SK-N-MC (cell line): ENCODE measurements at regions not wholly inside any gene's neighbourhood (a gene's known extent, or its start where the extent isn't known, plus 50 kb on each side); places are given as distances from the start of the nearest gene placed in this dataset.

Experiments used
- EZH2 ChIP-seq: fragments of 200-600 bp; sonication (generic); IDR thresholded peaks from one replicate; pipeline ENCODE4 v1.6.1; 2017; ENCODE audit warnings: antibody characterized with exemption
- FOXP2 ChIP-seq: optimal IDR thresholded peaks from 2 replicates; pipeline ENCODE3; 2011; ENCODE audit warnings: mild to moderate bottlenecking, moderate library complexity; ENCODE audit not compliant: insufficient read depth; ENCODE audit errors: extremely low read length, control extremely low read depth
- POLR2AphosphoS5 ChIP-seq: IDR thresholded peaks from 2 replicates; pipeline ENCODE4 v1.6.1; 2012; ENCODE audit warnings: mild to moderate bottlenecking, low read depth, low read length, borderline replicate concordance

GRCh38 chr15:61755467-61755866, 304.8 kb downstream of the VPS13C start:
- TF ChIP-seq EZH2: no peak
- TF ChIP-seq POLR2AphosphoS5: no peak
- no peak for TF ChIP-seq FOXP2
